ENCODE measurements at regions not wholly inside any gene's neighbourhood (a gene's known extent, or its start where the extent isn't known, plus 50 kb on each side); places are given as distances from the start of the nearest gene placed in this dataset.

- Mint-ChIP-seq H3K9me3 (peaks cover 6% of the 10 kb centered on the region), H3K27me3 (ENCODE audit: low read depth) (peaks cover 39% of the 10 kb centered on the region), H3K4me3 (no peak overlapping the region), H3K36me3 (no peaks in the 10 kb centered on the region), H3K27ac (no peak overlapping the region), H3K4me1 (no peaks in the 10 kb centered on the region)
- no peak for TF ChIP-seq CTCF (IDR thresholded peaks at IDR 0.05; ENCODE audit: unreplicated experiment)
- DNase-seq (ENCODE audit: low spot score in 2 of 2, unreplicated experiment in 2 of 2), result no peak
Observed at GRCh38 chr20:4542270-4542669, 144.0 kb upstream of the PRNP start.

GRCh38 chr20:4534315-4534714 lies 151.9 kb upstream of the PRNP start:
- TF ChIP-seq CTCF (IDR thresholded peaks at IDR 0.05; ENCODE audit: unreplicated experiment), result no peak
- Mint-ChIP-seq H3K4me1 (no peaks in the 10 kb centered on the region), H3K36me3 (no peaks in the 10 kb centered on the region), H3K9me3 (peaks cover 18% of the 10 kb centered on the region), H3K27ac (no peak overlapping the region), H3K27me3 (ENCODE audit: low read depth) (peaks cover 47% of the 10 kb centered on the region), H3K4me3 (no peak overlapping the region)
- no peak for DNase-seq (ENCODE audit: low spot score in 2 of 2, unreplicated experiment in 2 of 2)

GRCh38 chr20:4533368-4534133 lies 152.7 kb upstream of the PRNP start:
- Mint-ChIP-seq H3K4me3 (no peak overlapping the region), H3K9me3 (peaks cover 26% of the 10 kb centered on the region), H3K27me3 (ENCODE audit: low read depth) (peaks cover 42% of the 10 kb centered on the region), H3K36me3 (no peaks in the 10 kb centered on the region), H3K27ac (no peak overlapping the region), H3K4me1 (no peaks in the 10 kb centered on the region)
- no peak for DNase-seq (ENCODE audit: low spot score in 2 of 2, unreplicated experiment in 2 of 2)
- TF ChIP-seq CTCF (IDR thresholded peaks at IDR 0.05; ENCODE audit: unreplicated experiment), result no peak

- Mint-ChIP-seq H3K9me3 (peaks cover 32% of the 10 kb centered on the region), H3K27me3 (ENCODE audit: low read depth) (peaks cover 43% of the 10 kb centered on the region), H3K36me3 (no peaks in the 10 kb centered on the region), H3K27ac (no peak overlapping the region), H3K4me1 (no peaks in the 10 kb centered on the region), H3K4me3 (no peak overlapping the region)
- no peak for TF ChIP-seq CTCF (IDR thresholded peaks at IDR 0.05; ENCODE audit: unreplicated experiment)
- no peak for DNase-seq (ENCODE audit: low spot score in 2 of 2, unreplicated experiment in 2 of 2)
Observed at GRCh38 chr20:4532772-4533171, 153.5 kb upstream of the PRNP start.

- Mint-ChIP-seq H3K4me1 (no peaks in the 10 kb centered on the region), H3K36me3 (no peaks in the 10 kb centered on the region), H3K9me3 (peaks cover 21% of the 10 kb centered on the region), H3K27me3 (ENCODE audit: low read depth) (peaks cover 9% of the 10 kb centered on the region), H3K4me3 (no peak overlapping the region), H3K27ac (no peak overlapping the region)
- no peak for TF ChIP-seq CTCF (IDR thresholded peaks at IDR 0.05; ENCODE audit: unreplicated experiment)
- no peak for DNase-seq (ENCODE audit: low spot score in 2 of 2, unreplicated experiment in 2 of 2)
Observed at GRCh38 chr20:4524792-4525191, 161.5 kb upstream of the PRNP start.

Measured in mesothelial cell of epicardium (in vitro differentiated cells).